CD14-positive monocyte (primary cell): ENCODE measurements at regions not wholly inside any gene's neighbourhood (a gene's known extent, or its start where the extent isn't known, plus 50 kb on each side); places are given as distances from the start of the nearest gene placed in this dataset.

Experiments used
- DNase-seq, 3 donors: peaks; one replicate each; pipeline ENCODE4 v3.0.0-alpha.2; 2011 to 2022
- H2AFZ ChIP-seq: 2 replicates; pipeline ENCODE4 v1.6.0; 2012; ENCODE audit warnings: mild to moderate bottlenecking, low read depth, low read length, inconsistent platforms; ENCODE audit not compliant: insufficient read depth, poor library complexity, severe bottlenecking
- H3K27ac ChIP-seq, 2 donors: 1 replicate in 1 of 2; 2 replicates in 1 of 2; pipeline ENCODE4 v1.5.1; 2012 to 2013; ENCODE audit warnings: low read length in 2 of 2, control low read depth in 1 of 2, inconsistent platforms in 1 of 2, low read depth in 1 of 2, mild to moderate bottlenecking in 1 of 2
- H3K27me3 ChIP-seq, 2 donors: one replicate each; pipeline versions ENCODE4 v1.6.0 to v1.6.1; 2011 to 2013; ENCODE audit warnings: low read length in 2 of 2; ENCODE audit not compliant: control insufficient read depth in 2 of 2, insufficient read depth in 2 of 2
- H3K36me3 ChIP-seq, 2 donors: replicated peaks in 1 of 2; 1 replicate in 1 of 2; 2 replicates in 1 of 2; pipeline versions ENCODE4 v1.5.1 to v1.6.1; 2012 to 2013; ENCODE audit warnings: low read length in 2 of 2, control low read depth in 1 of 2, inconsistent platforms in 1 of 2, mild to moderate bottlenecking in 1 of 2; ENCODE audit not compliant: insufficient read depth in 2 of 2, control insufficient read depth in 1 of 2
- H3K4me1 ChIP-seq, 2 donors: 1 replicate in 1 of 2; 2 replicates in 1 of 2; pipeline versions ENCODE4 v1.5.1 to v1.6.1; 2012 to 2013; ENCODE audit warnings: low read length in 2 of 2, control low read depth in 1 of 2, inconsistent platforms in 1 of 2, mild to moderate bottlenecking in 1 of 2, moderate library complexity in 1 of 2; ENCODE audit not compliant: insufficient read depth in 2 of 2, control insufficient read depth in 1 of 2
- H3K4me2 ChIP-seq: replicated peaks from 2 replicates; pipeline ENCODE3; 2012; ENCODE audit warnings: low read length, moderate library complexity, mild to moderate bottlenecking; ENCODE audit not compliant: poor library complexity, severe bottlenecking; ENCODE audit errors: extremely low read depth
- H3K4me3 ChIP-seq, 3 experiments: fragments of 200-600 bp in 1 of 3; sonication (generic) in 1 of 3; replicated peaks in 1 of 3; 1 replicate in 2 of 3; 2 replicates in 1 of 3; pipeline ENCODE4 v1.5.1; 2011 to 2013; ENCODE audit warnings: low read length in 3 of 3, mild to moderate bottlenecking in 3 of 3, control low read depth in 2 of 3, low read depth in 2 of 3, inconsistent platforms in 1 of 3, moderate library complexity in 1 of 3
- H3K79me2 ChIP-seq: 2 replicates; pipeline ENCODE4 v1.6.0; 2012; ENCODE audit warnings: mild to moderate bottlenecking, control low read depth, inconsistent platforms, low read length, moderate library complexity; ENCODE audit not compliant: insufficient read depth
- H3K9ac ChIP-seq: 2 replicates; pipeline ENCODE4 v1.6.0; 2017; ENCODE audit warnings: low read length, mild to moderate bottlenecking; ENCODE audit not compliant: insufficient read depth, poor library complexity, severe bottlenecking
- H3K9me3 ChIP-seq, 2 donors: replicated peaks in 1 of 2; 1 replicate in 1 of 2; 2 replicates in 1 of 2; pipeline versions ENCODE4 v1.5.1 to v1.6.1; 2012 to 2013; ENCODE audit warnings: low read length in 2 of 2, control low read depth in 1 of 2; ENCODE audit not compliant: control insufficient read depth in 1 of 2, insufficient read depth in 1 of 2
- H4K20me1 ChIP-seq: 2 replicates; pipeline ENCODE4 v1.6.0; 2012; ENCODE audit warnings: mild to moderate bottlenecking, low read length, control low read depth, moderate library complexity; ENCODE audit not compliant: insufficient read depth
- H3K27ac Mint-ChIP-seq, 7 donors: one replicate each; pipeline ENCODE4 v1.8.0; 2020; ENCODE audit warnings: mild to moderate bottlenecking in 7 of 7, mixed read lengths in 7 of 7, moderate library complexity in 6 of 7, inconsistent platforms in 2 of 7
- H3K27me3 Mint-ChIP-seq, 3 donors: one replicate each; pipeline ENCODE4 v1.8.0; 2021 to 2022; ENCODE audit warnings: low read depth in 3 of 3, mild to moderate bottlenecking in 3 of 3, mixed read lengths in 3 of 3, moderate library complexity in 3 of 3, inconsistent platforms in 1 of 3
- H3K36me3 Mint-ChIP-seq, 2 donors: one replicate each; pipeline ENCODE4 v1.8.0; 2020; ENCODE audit warnings: mixed read lengths in 2 of 2, inconsistent platforms in 1 of 2, mild to moderate bottlenecking in 1 of 2
- H3K4me1 Mint-ChIP-seq: one replicate; pipeline ENCODE4 v1.8.0; 2020; ENCODE audit warnings: mild to moderate bottlenecking, mixed read lengths
- H3K4me3 Mint-ChIP-seq, 2 donors: one replicate each; pipeline ENCODE4 v1.8.0; 2020; ENCODE audit warnings: mild to moderate bottlenecking in 2 of 2, mixed read lengths in 2 of 2, moderate library complexity in 1 of 2
- H3K9me3 Mint-ChIP-seq, 7 donors: one replicate each; pipeline ENCODE4 v1.8.0; 2020 to 2022; ENCODE audit warnings: mixed read lengths in 7 of 7, mild to moderate bottlenecking in 6 of 7, moderate library complexity in 6 of 7, inconsistent platforms in 2 of 7
- CTCF ChIP-seq: fragments of 200-600 bp; IDR thresholded peaks from one replicate; pipeline ENCODE4 v1.8.0; 2022; ENCODE audit warnings: antibody characterized with exemption, mild to moderate bottlenecking
- WGBS: methylation state at CpG from one replicate; pipeline ENCODE4 v1.1.5; 2013; ENCODE audit warnings: missing lambda C conversion rate; ENCODE audit not compliant: insufficient coverage; 5-methylcytosine and 5-hydroxymethylcytosine counted together
- intact Hi-C, 2 donors: fragments of 100-400 bp; cut with micrococcal nuclease; formaldehyde crosslinking; loops; one replicate each; pipeline versions ENCODE4 v1.15.0 to v1.15.1; 2023

- no peak for DNase-seq
These were observed 176.8 kb upstream of the FOXG1 start for GRCh38 chr14:28589792-28590191.

GRCh38 chr14:28596391-28596790 is 170.2 kb upstream of the FOXG1 start:
- DNase-seq, result no peak
- intact Hi-C loops, result no loop called here
- TF ChIP-seq CTCF, result no peak
- H3K4me1 ChIP-seq, result no peaks in the 10 kb centered on the region
- no peak overlapping the region for H3K9ac ChIP-seq
- Mint-ChIP-seq H3K27ac (no peak overlapping the region), H3K27me3 (peaks cover 0 to 2% (median 0%) of the 10 kb centered on the region in 3 donors), H3K36me3 (no peaks in the 10 kb centered on the region), H3K4me3 (no peak overlapping the region), H3K4me1 (no peaks in the 10 kb centered on the region), H3K9me3 (peaks cover 0 to 7% (median 0%) of the 10 kb centered on the region in 7 donors)
- H3K27ac ChIP-seq, result no peak overlapping the region
- no peaks in the 10 kb centered on the region for H3K79me2 ChIP-seq
- no peaks in the 10 kb centered on the region for H3K9me3 ChIP-seq
- H3K27me3 ChIP-seq, result no peaks in the 10 kb centered on the region
- H3K4me2 ChIP-seq, result no peak overlapping the region
- H4K20me1 ChIP-seq, result no peaks in the 10 kb centered on the region
- H3K36me3 ChIP-seq, result no peaks in the 10 kb centered on the region
- no peak overlapping the region for H2AFZ ChIP-seq
- H3K4me3 ChIP-seq, result no peak overlapping the region

More at GRCh38 chr14:28589792-28590191, 176.8 kb upstream of the FOXG1 start:
- no peak overlapping the region for H2AFZ ChIP-seq
- H3K4me3 Mint-ChIP-seq, result no peak overlapping the region
- H3K36me3 Mint-ChIP-seq, result no peaks in the 10 kb centered on the region
- H3K79me2 ChIP-seq, result no peaks in the 10 kb centered on the region
- H3K4me1 ChIP-seq, result no peaks in the 10 kb centered on the region
- no peak overlapping the region for H3K27ac Mint-ChIP-seq
- H3K4me2 ChIP-seq, result no peak overlapping the region
- H3K27me3 ChIP-seq, result no peaks in the 10 kb centered on the region
- no peaks in the 10 kb centered on the region for H4K20me1 ChIP-seq
- H3K4me3 ChIP-seq, result no peak overlapping the region
- H3K4me1 Mint-ChIP-seq, result no peaks in the 10 kb centered on the region
- intact Hi-C loops, result no loop called here
- H3K27me3 Mint-ChIP-seq, result no peaks in the 10 kb centered on the region
- no peak overlapping the region for H3K9ac ChIP-seq
- H3K9me3 ChIP-seq, result no peaks in the 10 kb centered on the region
- no CpG with 5 or more reads among the region's 1 CpG for WGBS
- no peak for TF ChIP-seq CTCF
- H3K9me3 Mint-ChIP-seq, result peaks cover 0 to 7% (median 0%) of the 10 kb centered on the region in 7 donors
- H3K27ac ChIP-seq, result no peak overlapping the region
- H3K36me3 ChIP-seq, result no peaks in the 10 kb centered on the region
